Breast epithelium (tissue), 4 donors: ENCODE measurements at regions not wholly inside any gene's neighbourhood (a gene's known extent, or its start where the extent isn't known, plus 50 kb on each side); places are given as distances from the start of the nearest gene placed in this dataset.
"Not testable (repeated sequence)": the region's sequence is repeated elsewhere in the genome, so short reads cannot be mapped to it uniquely, and the experiment has no call there.

ENCODE experiments used
- DNase-seq, 2 donors: peaks; one replicate each; pipeline ENCODE4 v3.0.0-alpha.2; 2019; ENCODE audit warnings: low spot score in 2 of 2
- H3K27ac ChIP-seq, 2 donors: fragments of 200-600 bp; sonication (generic) in 1 of 2; one replicate each; pipeline ENCODE4 v1.5.1; 2016 to 2019; ENCODE audit warnings: mild to moderate bottlenecking in 1 of 2
- H3K27me3 ChIP-seq, 2 donors: fragments of 200-600 bp; sonication (generic) in 1 of 2; one replicate each; pipeline versions ENCODE4 v1.5.1 to v1.6.0; 2017 to 2019; ENCODE audit warnings: control low read depth in 1 of 2, mild to moderate bottlenecking in 1 of 2
- H3K36me3 ChIP-seq: fragments of 200-600 bp; one replicate; pipeline ENCODE4 v1.5.1; 2019
- H3K4me1 ChIP-seq, 2 donors: fragments of 200-600 bp; sonication (generic); one replicate each; pipeline ENCODE4 v1.5.1; 2016 to 2019; ENCODE audit warnings: control low read depth in 1 of 2
- H3K4me3 ChIP-seq, 3 donors: fragments of 200-600 bp; sonication (generic); 1 replicate in 2 of 3; 2 replicates in 1 of 3; pipeline ENCODE4 v1.5.1; 2016 to 2019; ENCODE audit warnings: mild to moderate bottlenecking in 3 of 3, moderate library complexity in 2 of 3
- H3K9me3 ChIP-seq, 2 donors: fragments of 200-600 bp; sonication (generic) in 1 of 2; one replicate each; pipeline ENCODE4 v1.5.1; 2016 to 2019; ENCODE audit warnings: control low read depth in 1 of 2
- CTCF ChIP-seq, 3 donors: fragments of 450-650 bp; IDR thresholded peaks; one replicate each; pipeline ENCODE4 v1.5.1; 2016 to 2017; ENCODE audit warnings: antibody characterized with exemption in 3 of 3, mild to moderate bottlenecking in 3 of 3, moderate library complexity in 3 of 3
- POLR2A ChIP-seq: fragments of 450-650 bp; IDR thresholded peaks from one replicate; pipeline ENCODE4 v1.6.1; 2016; ENCODE audit warnings: antibody characterized with exemption, mild to moderate bottlenecking, moderate library complexity
- POLR2AphosphoS5 ChIP-seq, 3 donors: sonication (generic); formaldehyde crosslinking; IDR thresholded peaks; one replicate each; pipeline ENCODE4 v1.6.1; 2017; ENCODE audit warnings: antibody characterized with exemption in 3 of 3
- intact Hi-C: fragments of 100-400 bp; cut with DNase I; formaldehyde crosslinking; loops from one replicate; pipeline ENCODE4 v1.15.1; 2023; ENCODE audit warnings: low total_unique reads

- Histone ChIP-seq H3K4me1 (no peaks in the 10 kb centered on the region), H3K27me3 (no peaks in the 10 kb centered on the region), H3K27ac (no peak overlapping the region), H3K9me3 (no peaks in the 10 kb centered on the region), H3K36me3 (no peaks in the 10 kb centered on the region), H3K4me3 (no peak overlapping the region)
- intact Hi-C loops, result loop anchor here (5.0 kb wide), 1 partner anchor 1942 kb away; no protein-coding TSS in a partner anchor
- DNase-seq, result no peak
- TF ChIP-seq CTCF (IDR thresholded peaks at IDR 0.05) (no peak), POLR2AphosphoS5 (IDR thresholded peaks at IDR 0.05) (no peak), POLR2A (no peak)
Observed at GRCh38 chr16:8403978-8404749, 186.1 kb downstream of the TMEM114 start.

GRCh38 chr16:8402981-8403843 lies 187.1 kb downstream of the TMEM114 start:
- Histone ChIP-seq H3K27me3 (no peaks in the 10 kb centered on the region), H3K4me1 (no peaks in the 10 kb centered on the region), H3K9me3 (no peaks in the 10 kb centered on the region), H3K36me3 (no peaks in the 10 kb centered on the region), H3K4me3 (no peak overlapping the region), H3K27ac (no peak overlapping the region)
- no peak for DNase-seq
- no peak for TF ChIP-seq POLR2AphosphoS5 (IDR thresholded peaks at IDR 0.05)
- TF ChIP-seq CTCF (IDR thresholded peaks at IDR 0.05), result no peak
- no peak for TF ChIP-seq POLR2A
- intact Hi-C loops, result loop anchor here (5.0 kb wide), 1 partner anchor 1941 kb away; no protein-coding TSS in a partner anchor

GRCh38 chr16:8400683-8401082 lies 189.6 kb downstream of the TMEM114 start:
- H3K36me3 ChIP-seq, DNase-seq, H3K4me1 ChIP-seq, H3K27ac ChIP-seq, H3K9me3 ChIP-seq, H3K4me3 ChIP-seq, H3K27me3 ChIP-seq: not testable (repeated sequence)
- intact Hi-C loops, result loop anchor here (5.0 kb wide), 1 partner anchor 1938 kb away; no protein-coding TSS in a partner anchor

- Histone ChIP-seq H3K36me3 (no peaks in the 10 kb centered on the region), H3K27me3 (no peaks in the 10 kb centered on the region), H3K4me1 (no peaks in the 10 kb centered on the region)
Observed at GRCh38 chr16:8398548-8398947, 191.8 kb downstream of the TMEM114 start.

GRCh38 chr16:8397223-8397622 lies 193.1 kb downstream of the TMEM114 start:
- TF ChIP-seq CTCF (IDR thresholded peaks at IDR 0.05), result no peak
- no peak for TF ChIP-seq POLR2A
- no peak for TF ChIP-seq POLR2AphosphoS5 (IDR thresholded peaks at IDR 0.05)
- no peaks in the 10 kb centered on the region for H3K36me3 ChIP-seq
- H3K27ac ChIP-seq, result no peak overlapping the region
- intact Hi-C loops, result no loop called here
- no peaks in the 10 kb centered on the region for H3K27me3 ChIP-seq
- no peak overlapping the region for H3K4me3 ChIP-seq
- no peaks in the 10 kb centered on the region for H3K4me1 ChIP-seq
- DNase-seq, result no peak
- peaks cover 0 to 3% of the 10 kb centered on the region in 2 donors for H3K9me3 ChIP-seq

More at GRCh38 chr16:8398548-8398947, 191.8 kb downstream of the TMEM114 start:
- TF ChIP-seq POLR2AphosphoS5 (IDR thresholded peaks at IDR 0.05), result no peak
- no peak for TF ChIP-seq CTCF (IDR thresholded peaks at IDR 0.05)
- no peak for TF ChIP-seq POLR2A
- intact Hi-C loops, result no loop called here
- H3K27ac ChIP-seq, result no peak overlapping the region
- H3K9me3 ChIP-seq, result no peaks in the 10 kb centered on the region
- H3K4me3 ChIP-seq, result no peak overlapping the region
- no peak for DNase-seq
